GM23338 (cell line): ENCODE measurements at regions not wholly inside any gene's neighbourhood (a gene's known extent, or its start where the extent isn't known, plus 50 kb on each side); places are given as distances from the start of the nearest gene placed in this dataset.

Source experiments
- ATAC-seq: fragments of 200-7000 bp; cut with Tn5 transposase; 3 replicates; pipeline ENCODE4 v1.9.1; 2020
- DNase-seq: peaks from one replicate; pipeline ENCODE4 v3.0.0-alpha.2; 2015; ENCODE audit warnings: low spot score
- H2AFZ ChIP-seq: fragments of 200-600 bp; sonication (generic); 2 replicates; pipeline ENCODE4 v1.8.0; 2016; ENCODE audit warnings: antibody characterized with exemption, mild to moderate bottlenecking, moderate library complexity
- H3F3A ChIP-seq: fragments of 200-600 bp; sonication (generic); replicated peaks from 2 replicates; pipeline ENCODE4 v1.8.0; 2017; ENCODE audit warnings: antibody characterized with exemption, mixed run types, low read depth
- H3K27ac ChIP-seq: fragments of 200-600 bp; sonication (generic); 2 replicates; pipeline ENCODE4 v1.6.1; 2016; ENCODE audit warnings: low read depth
- H3K27me3 ChIP-seq: fragments of 200-600 bp; sonication (generic); 2 replicates; pipeline ENCODE4 v1.8.0; 2016; ENCODE audit warnings: mild to moderate bottlenecking, mixed run types, moderate library complexity; ENCODE audit not compliant: insufficient read depth
- H3K36me3 ChIP-seq: fragments of 200-600 bp; sonication (generic); 2 replicates; pipeline ENCODE4 v1.8.0; 2016; ENCODE audit warnings: mild to moderate bottlenecking; ENCODE audit not compliant: insufficient read depth
- H3K4me1 ChIP-seq: fragments of 200-600 bp; sonication (generic); 2 replicates; pipeline ENCODE4 v1.8.0; 2016; ENCODE audit warnings: mild to moderate bottlenecking, moderate library complexity; ENCODE audit not compliant: insufficient read depth
- H3K4me2 ChIP-seq: fragments of 200-600 bp; sonication (generic); 2 replicates; pipeline ENCODE4 v1.7.1; 2017; ENCODE audit warnings: mixed run types
- H3K4me3 ChIP-seq: fragments of 200-600 bp; sonication (generic); 2 replicates; pipeline ENCODE4 v1.6.1; 2016; ENCODE audit warnings: mixed run types
- H3K79me2 ChIP-seq: fragments of 200-600 bp; sonication (generic); replicated peaks from 2 replicates; pipeline ENCODE4 v1.8.0; 2017; ENCODE audit warnings: mild to moderate bottlenecking; ENCODE audit not compliant: insufficient read depth
- H3K9me2 ChIP-seq: fragments of 200-600 bp; sonication (generic); 2 replicates; pipeline ENCODE4 v1.8.0; 2017; ENCODE audit not compliant: insufficient read depth
- H4K20me1 ChIP-seq: fragments of 200-600 bp; sonication (generic); replicated peaks from 2 replicates; pipeline ENCODE4 v1.8.0; 2017; ENCODE audit warnings: mild to moderate bottlenecking; ENCODE audit not compliant: insufficient read depth
- H3K27ac Mint-ChIP-seq: 2 replicates; pipeline ENCODE4 v1.8.0; 2020; ENCODE audit warnings: inconsistent platforms, mild to moderate bottlenecking, moderate library complexity, mixed read lengths
- H3K27me3 Mint-ChIP-seq: 3 replicates; pipeline ENCODE4 v1.8.0; 2022; ENCODE audit warnings: low read depth, mild to moderate bottlenecking, moderate library complexity, mixed read lengths, inconsistent platforms; ENCODE audit not compliant: insufficient read depth, poor library complexity
- H3K36me3 Mint-ChIP-seq: 3 replicates; pipeline ENCODE4 v1.8.0; 2021; ENCODE audit warnings: low read depth, mild to moderate bottlenecking, inconsistent platforms, moderate library complexity, mixed read lengths
- H3K4me1 Mint-ChIP-seq: 3 replicates; pipeline ENCODE4 v1.8.0; 2020; ENCODE audit warnings: mild to moderate bottlenecking, inconsistent platforms, mixed read lengths
- H3K4me3 Mint-ChIP-seq: 3 replicates; pipeline ENCODE4 v1.8.0; 2021; ENCODE audit warnings: moderate library complexity, mild to moderate bottlenecking, inconsistent platforms, mixed read lengths
- H3K9me3 Mint-ChIP-seq: 3 replicates; pipeline ENCODE4 v1.8.0; 2020; ENCODE audit warnings: moderate library complexity, mild to moderate bottlenecking, inconsistent platforms, mixed read lengths
- CREB1 ChIP-seq: fragments of 250-450 bp; sonication (Bioruptor Pico); IDR thresholded peaks from 2 replicates; pipeline ENCODE4 v1.5.0; 2020; ENCODE audit warnings: low read depth, mild to moderate bottlenecking, moderate library complexity
- CTCF ChIP-seq, 2 experiments: fragments of 200-600 bp in 1 of 2; sonication (generic) in 1 of 2; conservative IDR thresholded peaks; 2 replicates each; pipeline versions ENCODE4 v1.5.1 to v1.6.1; 2016 to 2017; ENCODE audit warnings: antibody characterized with exemption in 2 of 2, low read depth in 2 of 2, mild to moderate bottlenecking in 2 of 2, moderate library complexity in 1 of 2
- ETS1 ChIP-seq: IDR thresholded peaks from 2 replicates; pipeline ENCODE4 v1.6.1; 2016; ENCODE audit warnings: antibody characterized with exemption
- EZH2 ChIP-seq: fragments of 200-600 bp; sonication (generic); IDR thresholded peaks from one replicate; pipeline ENCODE4 v1.8.0; 2017; ENCODE audit warnings: antibody characterized with exemption, mild to moderate bottlenecking, low read depth; ENCODE audit not compliant: unreplicated experiment
- EZH2phosphoT487 ChIP-seq: fragments of 200-600 bp; sonication (generic); IDR thresholded peaks from one replicate; pipeline ENCODE4 v1.8.1; 2018; ENCODE audit warnings: antibody characterized with exemption; ENCODE audit not compliant: unreplicated experiment
- JUNB ChIP-seq: IDR thresholded peaks from one replicate; pipeline ENCODE4 v1.6.1; 2016; ENCODE audit warnings: antibody characterized with exemption; ENCODE audit not compliant: unreplicated experiment
- NANOG ChIP-seq: IDR thresholded peaks from 2 replicates; pipeline ENCODE4 v1.6.1; 2016; ENCODE audit warnings: antibody characterized with exemption, borderline replicate concordance
- POLR2AphosphoS5 ChIP-seq: IDR thresholded peaks from 2 replicates; pipeline ENCODE4 v1.6.1; 2016; ENCODE audit warnings: antibody characterized with exemption, low read depth
- REST ChIP-seq: IDR thresholded peaks from one replicate; pipeline ENCODE4 v1.6.1; 2018; ENCODE audit warnings: antibody characterized with exemption; ENCODE audit not compliant: unreplicated experiment
- STAT1 ChIP-seq: IDR thresholded peaks from one replicate; pipeline ENCODE4 v1.6.1; 2016; ENCODE audit warnings: antibody characterized with exemption; ENCODE audit not compliant: unreplicated experiment
- ZNF114 ChIP-seq: fragments of 250-450 bp; sonication (Bioruptor Pico); IDR thresholded peaks from 2 replicates; pipeline ENCODE4 v1.5.0; 2020; ENCODE audit warnings: mild to moderate bottlenecking, moderate library complexity
- ZNF331 ChIP-seq: fragments of 250-450 bp; sonication (Bioruptor Pico); IDR thresholded peaks from 2 replicates; pipeline ENCODE4 v1.5.0; 2020; ENCODE audit warnings: low read depth, mild to moderate bottlenecking, moderate library complexity
- ZNF462 ChIP-seq: fragments of 250-450 bp; sonication (Bioruptor Pico); IDR thresholded peaks from 2 replicates; pipeline ENCODE4 v1.5.0; 2020; ENCODE audit warnings: mild to moderate bottlenecking, moderate library complexity

GRCh38 chr4:152185786-152186550 is 349.9 kb downstream of the FBXW7 start:
- TF ChIP-seq ZNF331 (CRISPR knock-in tag) (no peak), ETS1 (no peak), STAT1 (no peak), CTCF (conservative IDR thresholded peaks at IDR 0.05; ENCODE audit: low read depth in 2 of 2) (no peak), POLR2AphosphoS5 (no peak), REST (no peak), JUNB (no peak), ZNF462 (no peak), EZH2phosphoT487 (no peak), NANOG (no peak), CREB1 (CRISPR knock-in tag) (no peak), EZH2 (no peak), ZNF114 (no peak)
- no peaks in the 10 kb centered on the region for H3K36me3 Mint-ChIP-seq
- no peak overlapping the region for H3K27ac ChIP-seq
- H3F3A ChIP-seq: no peaks in the 10 kb centered on the region
- H3K27me3 Mint-ChIP-seq: peaks cover 4% of the 10 kb centered on the region
- no peaks in the 10 kb centered on the region; the same call in 2 of the 3 replicates for H3K9me3 Mint-ChIP-seq
- no peak overlapping the region for H3K4me3 Mint-ChIP-seq
- no peaks in the 10 kb centered on the region for H3K4me1 ChIP-seq
- H2AFZ ChIP-seq: no peak overlapping the region
- H3K27me3 ChIP-seq: no peaks in the 10 kb centered on the region
- H3K4me1 Mint-ChIP-seq: no peaks in the 10 kb centered on the region
- H3K27ac Mint-ChIP-seq: no peak overlapping the region
- 0 out of 2 replicates have a peak, but pooled peaks cover 13% of the 10 kb centered on the region for H3K9me2 ChIP-seq
- H3K79me2 ChIP-seq: no peaks in the 10 kb centered on the region
- H3K36me3 ChIP-seq: no peaks in the 10 kb centered on the region
- H3K4me3 ChIP-seq: no peak overlapping the region
- H3K4me2 ChIP-seq: no peak overlapping the region
- ATAC-seq (no peak), DNase-seq (no peak)
- H4K20me1 ChIP-seq: no peaks in the 10 kb centered on the region
